Heart left ventricle (tissue), 13 donors: ENCODE measurements at regions not wholly inside any gene's neighbourhood (a gene's known extent, or its start where the extent isn't known, plus 50 kb on each side); places are given as distances from the start of the nearest gene placed in this dataset.

Experiments
- POLR2A ChIP-seq, 2 donors: fragments of 450-650 bp; IDR thresholded peaks; one replicate each; pipeline ENCODE4 v1.6.1; 2017; ENCODE audit warnings: antibody characterized with exemption in 2 of 2, mild to moderate bottlenecking in 2 of 2, moderate library complexity in 2 of 2
- TF ChIP-seq, protein P1 (sequence below), 12 donors: fragments of 200-600 bp; sonication (generic) in 4 of 12; IDR thresholded peaks; one replicate each; pipeline versions ENCODE4 v1.5.0 to v1.8.0; 2018 to 2022; ENCODE audit warnings: antibody characterized with exemption in 12 of 12, mild to moderate bottlenecking in 5 of 12
- donor health status: ischemic (EF 13 %, LVEDD 7.1; RV severe dilation, severe dysfunction).
- donor health status: DM: no; HTN: yes; CAD: no.
- donor health status: DM: no; HTN: no; CAD: no.
- donor health status: ischemic (EF 25% LVEDD 6.9; RV normal size, moderate dysfunction).
- donor health status: ischemic (EF 25% LVEDD 5.7; RV mildly dilated, moderate dysfunction).
- donor health status: ischemic (EF 35%, LVEDD 5.7; RV mildly dilated, moderate dysfunction).
- donor health status: nonischemic (EF 11% LVEDD 7.7; RV severe dilation, severe dysfunction).
- donor health status: DM: yes; HTN: yes; CAD: no.
- donor health status: PGD.
- donor health status: ischemic (EF 29% LVEDD 5.4; RV normal size, mild dysfunction).
- donor health status: nonischemic (EF 23%, LVEDD 6.1; RV moderate dilation, normal function).

GRCh38 chr4:36709991-36710390 is 428.6 kb downstream of the DTHD1 start:
- TF ChIP-seq POLR2A (IDR thresholded peaks at IDR 0.05) = no peak
- TF ChIP-seq, protein P1, sequence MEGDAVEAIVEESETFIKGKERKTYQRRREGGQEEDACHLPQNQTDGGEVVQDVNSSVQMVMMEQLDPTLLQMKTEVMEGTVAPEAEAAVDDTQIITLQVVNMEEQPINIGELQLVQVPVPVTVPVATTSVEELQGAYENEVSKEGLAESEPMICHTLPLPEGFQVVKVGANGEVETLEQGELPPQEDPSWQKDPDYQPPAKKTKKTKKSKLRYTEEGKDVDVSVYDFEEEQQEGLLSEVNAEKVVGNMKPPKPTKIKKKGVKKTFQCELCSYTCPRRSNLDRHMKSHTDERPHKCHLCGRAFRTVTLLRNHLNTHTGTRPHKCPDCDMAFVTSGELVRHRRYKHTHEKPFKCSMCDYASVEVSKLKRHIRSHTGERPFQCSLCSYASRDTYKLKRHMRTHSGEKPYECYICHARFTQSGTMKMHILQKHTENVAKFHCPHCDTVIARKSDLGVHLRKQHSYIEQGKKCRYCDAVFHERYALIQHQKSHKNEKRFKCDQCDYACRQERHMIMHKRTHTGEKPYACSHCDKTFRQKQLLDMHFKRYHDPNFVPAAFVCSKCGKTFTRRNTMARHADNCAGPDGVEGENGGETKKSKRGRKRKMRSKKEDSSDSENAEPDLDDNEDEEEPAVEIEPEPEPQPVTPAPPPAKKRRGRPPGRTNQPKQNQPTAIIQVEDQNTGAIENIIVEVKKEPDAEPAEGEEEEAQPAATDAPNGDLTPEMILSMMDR (IDR thresholded peaks at IDR 0.05) = no peak
